KMS-11 (cell line): ENCODE measurements at regions not wholly inside any gene's neighbourhood (a gene's known extent, or its start where the extent isn't known, plus 50 kb on each side); places are given as distances from the start of the nearest gene placed in this dataset.
"Not testable (repeated sequence)": the region's sequence is repeated elsewhere in the genome, so short reads cannot be mapped to it uniquely, and the experiment has no call there.

ENCODE experiments used
- H2AFZ ChIP-seq: fragments of 200-600 bp; sonication (generic); 2 replicates; pipeline ENCODE4 v1.6.1; 2016; ENCODE audit warnings: antibody characterized with exemption, mixed run types, low read depth
- H3K27ac ChIP-seq: fragments of 200-600 bp; sonication (generic); 2 replicates; pipeline ENCODE4 v1.6.1; 2016; ENCODE audit warnings: mild to moderate bottlenecking, mixed run types
- H3K27me3 ChIP-seq: fragments of 200-600 bp; sonication (generic); 2 replicates; pipeline ENCODE4 v1.6.1; 2017; ENCODE audit warnings: mild to moderate bottlenecking, low read depth, mixed run types, moderate library complexity; ENCODE audit not compliant: insufficient read depth
- H3K36me3 ChIP-seq: fragments of 200-600 bp; sonication (generic); 2 replicates; pipeline ENCODE4 v1.6.1; 2017; ENCODE audit warnings: mild to moderate bottlenecking, mixed run types; ENCODE audit not compliant: insufficient read depth
- H3K4me1 ChIP-seq: fragments of 200-600 bp; sonication (generic); 2 replicates; pipeline ENCODE4 v1.6.1; 2016; ENCODE audit warnings: mild to moderate bottlenecking, low read depth, mixed run types; ENCODE audit not compliant: poor library complexity, severe bottlenecking
- H3K4me2 ChIP-seq: fragments of 200-600 bp; sonication (generic); 2 replicates; pipeline ENCODE4 v1.7.0; 2016; ENCODE audit warnings: mild to moderate bottlenecking, mixed run types
- H3K4me3 ChIP-seq: fragments of 200-600 bp; sonication (generic); IDR thresholded peaks from 2 replicates; pipeline ENCODE4 v1.6.1; 2017; ENCODE audit warnings: low read depth, low read length, mixed read lengths; ENCODE audit not compliant: insufficient read depth
- H3K79me2 ChIP-seq: fragments of 200-600 bp; sonication (generic); 2 replicates; pipeline ENCODE4 v1.6.1; 2016; ENCODE audit warnings: low read depth, mixed run types; ENCODE audit not compliant: insufficient read depth
- H3K9ac ChIP-seq: fragments of 200-600 bp; sonication (generic); 2 replicates; pipeline ENCODE4 v1.6.1; 2016; ENCODE audit warnings: mild to moderate bottlenecking, mixed run types
- H4K20me1 ChIP-seq: fragments of 200-600 bp; sonication (generic); 2 replicates; pipeline ENCODE4 v1.6.1; 2016; ENCODE audit warnings: mild to moderate bottlenecking, mixed run types; ENCODE audit not compliant: insufficient read depth

- H3K36me3 ChIP-seq, H3K27me3 ChIP-seq, H3K4me3 ChIP-seq, H3K79me2 ChIP-seq, H3K4me2 ChIP-seq, H3K4me1 ChIP-seq, H2AFZ ChIP-seq, H4K20me1 ChIP-seq, H3K27ac ChIP-seq, H3K9ac ChIP-seq: not testable (repeated sequence)
Observed at GRCh38 chr10:46739919-46740318, 161.0 kb downstream of the SYT15 start.

- H3K9ac ChIP-seq, H3K4me2 ChIP-seq, H3K27ac ChIP-seq: not testable (repeated sequence)
Observed at GRCh38 chr10:46740368-46740767, 161.4 kb downstream of the SYT15 start.

GRCh38 chr10:46749003-46749402 is 162.2 kb upstream of the PTPN20 start:
- not testable (repeated sequence) for H3K79me2 ChIP-seq, H3K27me3 ChIP-seq, H3K4me2 ChIP-seq, H3K4me1 ChIP-seq, H3K36me3 ChIP-seq, H3K9ac ChIP-seq, H3K27ac ChIP-seq, H2AFZ ChIP-seq, H4K20me1 ChIP-seq, H3K4me3 ChIP-seq

More at GRCh38 chr10:46740368-46740767, 161.4 kb downstream of the SYT15 start:
- not testable (repeated sequence) for H3K4me1 ChIP-seq, H4K20me1 ChIP-seq, H3K36me3 ChIP-seq, H3K79me2 ChIP-seq, H3K27me3 ChIP-seq, H3K4me3 ChIP-seq, H2AFZ ChIP-seq

- H3K36me3 ChIP-seq, H3K9ac ChIP-seq, H4K20me1 ChIP-seq, H3K27ac ChIP-seq, H3K4me2 ChIP-seq, H3K79me2 ChIP-seq, H2AFZ ChIP-seq, H3K4me1 ChIP-seq, H3K27me3 ChIP-seq, H3K4me3 ChIP-seq: not testable (repeated sequence)
Observed at GRCh38 chr10:46749470-46749869, 161.8 kb upstream of the PTPN20 start.

- H3K9ac ChIP-seq, H2AFZ ChIP-seq, H3K4me3 ChIP-seq, H3K79me2 ChIP-seq, H4K20me1 ChIP-seq, H3K27ac ChIP-seq, H3K4me2 ChIP-seq, H3K4me1 ChIP-seq, H3K27me3 ChIP-seq, H3K36me3 ChIP-seq: not testable (repeated sequence)
Observed at GRCh38 chr10:46753763-46754162, 157.5 kb upstream of the PTPN20 start.

GRCh38 chr10:46761471-46761870 is 149.8 kb upstream of the PTPN20 start:
- H3K4me2 ChIP-seq, H4K20me1 ChIP-seq, H3K4me1 ChIP-seq, H3K27ac ChIP-seq, H2AFZ ChIP-seq, H3K4me3 ChIP-seq, H3K9ac ChIP-seq, H3K79me2 ChIP-seq, H3K36me3 ChIP-seq, H3K27me3 ChIP-seq: not testable (repeated sequence)

GRCh38 chr10:46768515-46769291 is 142.5 kb upstream of the PTPN20 start:
- H3K4me2 ChIP-seq, H3K36me3 ChIP-seq, H3K27ac ChIP-seq, H3K4me1 ChIP-seq, H3K27me3 ChIP-seq, H2AFZ ChIP-seq, H3K9ac ChIP-seq, H3K79me2 ChIP-seq, H3K4me3 ChIP-seq, H4K20me1 ChIP-seq: not testable (repeated sequence)

GRCh38 chr10:46773178-46773896 is 137.9 kb upstream of the PTPN20 start:
- H3K4me1 ChIP-seq, H3K36me3 ChIP-seq, H3K9ac ChIP-seq, H3K79me2 ChIP-seq, H3K27me3 ChIP-seq, H4K20me1 ChIP-seq, H3K27ac ChIP-seq, H3K4me3 ChIP-seq, H2AFZ ChIP-seq, H3K4me2 ChIP-seq: not testable (repeated sequence)

- not testable (repeated sequence) for H4K20me1 ChIP-seq, H3K4me2 ChIP-seq, H2AFZ ChIP-seq, H3K36me3 ChIP-seq, H3K27me3 ChIP-seq, H3K4me3 ChIP-seq, H3K79me2 ChIP-seq, H3K27ac ChIP-seq, H3K4me1 ChIP-seq, H3K9ac ChIP-seq
Observed at GRCh38 chr10:46773897-46774236, 137.4 kb upstream of the PTPN20 start.

GRCh38 chr10:46774366-46774765 is 136.9 kb upstream of the PTPN20 start:
- not testable (repeated sequence) for H3K4me2 ChIP-seq, H3K4me1 ChIP-seq, H2AFZ ChIP-seq, H3K27me3 ChIP-seq, H3K27ac ChIP-seq, H3K4me3 ChIP-seq, H3K79me2 ChIP-seq, H3K36me3 ChIP-seq, H4K20me1 ChIP-seq, H3K9ac ChIP-seq
